ENCODE measurements at regions not wholly inside any gene's neighbourhood (a gene's known extent, or its start where the extent isn't known, plus 50 kb on each side); places are given as distances from the start of the nearest gene placed in this dataset.

GRCh38 chr11:110762590-110762989 lies 50.4 kb upstream of the ARHGAP20 start:
- TF ChIP-seq CTCF (IDR thresholded peaks at IDR 0.05) (no peak), POLR2A (IDR thresholded peaks at IDR 0.05) (no peak)

Measured in upper lobe of left lung (tissue), 4 donors.